HG03571 (cell line): ENCODE measurements at regions not wholly inside any gene's neighbourhood (a gene's known extent, or its start where the extent isn't known, plus 50 kb on each side); places are given as distances from the start of the nearest gene placed in this dataset.

Experiments used
- ATAC-seq: cut with Tn5 transposase; IDR thresholded peaks from one replicate; pipeline ENCODE4 v1.9.1; 2021; ENCODE audit not compliant: unreplicated experiment

GRCh38 chr20:24718277-24718676 lies 230.8 kb upstream of the CST7 start:
- no peak for ATAC-seq

GRCh38 chr20:24718696-24719095 lies 230.4 kb upstream of the CST7 start:
- ATAC-seq, result no peak

GRCh38 chr20:24720957-24721356 lies 228.1 kb upstream of the CST7 start:
- no peak for ATAC-seq

- ATAC-seq, result no peak
These were observed 227.0 kb upstream of the CST7 start for GRCh38 chr20:24721891-24722568.

- ATAC-seq, result no peak
These were observed 226.5 kb upstream of the CST7 start for GRCh38 chr20:24722586-24722985.

GRCh38 chr20:24723186-24723585 lies 225.9 kb upstream of the CST7 start:
- no peak for ATAC-seq

- ATAC-seq, result no peak
These were observed 225.3 kb upstream of the CST7 start for GRCh38 chr20:24723647-24724352.

GRCh38 chr20:24724982-24725533 lies 224.0 kb upstream of the CST7 start:
- ATAC-seq, result no peak

GRCh38 chr20:24727795-24728194 lies 221.3 kb upstream of the CST7 start:
- ATAC-seq, result no peak

- ATAC-seq, result no peak
These were observed 219.0 kb upstream of the CST7 start for GRCh38 chr20:24729896-24730605.

GRCh38 chr20:24730750-24731149 lies 218.3 kb upstream of the CST7 start:
- ATAC-seq, result no peak

- ATAC-seq, result no peak
These were observed 217.8 kb upstream of the CST7 start for GRCh38 chr20:24731312-24731711.

- no peak for ATAC-seq
These were observed 217.0 kb upstream of the CST7 start for GRCh38 chr20:24732076-24732475.

- ATAC-seq, result no peak
These were observed 216.5 kb upstream of the CST7 start for GRCh38 chr20:24732599-24732998.

- ATAC-seq, result no peak
These were observed 215.7 kb upstream of the CST7 start for GRCh38 chr20:24733416-24733815.

- ATAC-seq, result no peak
These were observed 214.9 kb upstream of the CST7 start for GRCh38 chr20:24734139-24734538.

- ATAC-seq, result no peak
These were observed 213.8 kb upstream of the CST7 start for GRCh38 chr20:24735263-24735662.

GRCh38 chr20:24736131-24736843 lies 212.8 kb upstream of the CST7 start:
- ATAC-seq, result no peak

GRCh38 chr20:24736844-24737211 lies 212.2 kb upstream of the CST7 start:
- no peak for ATAC-seq

- no peak for ATAC-seq
These were observed 211.7 kb upstream of the CST7 start for GRCh38 chr20:24737212-24737850.
